ENCODE measurements at regions not wholly inside any gene's neighbourhood (a gene's known extent, or its start where the extent isn't known, plus 50 kb on each side); places are given as distances from the start of the nearest gene placed in this dataset.

GRCh38 chr7:12089951-12090756 lies 120.9 kb upstream of the TMEM106B start:
- no peaks in the 10 kb centered on the region for H3K27me3 ChIP-seq (ENCODE audit: insufficient read depth, poor library complexity, severe bottlenecking)
- no peak overlapping the region for H3K27ac ChIP-seq (replicated peaks)
- no peak for DNase-seq (ENCODE audit: low read depth in 1 of 2, low spot score in 1 of 2)
- TF ChIP-seq REST (IDR thresholded peaks at IDR 0.05; ENCODE audit: insufficient replicate concordance, low read depth): no peak
- no peak for TF ChIP-seq POLR2AphosphoS5 (IDR thresholded peaks at IDR 0.05; ENCODE audit: low read depth)
- TF ChIP-seq CTCF (IDR thresholded peaks at IDR 0.05; ENCODE audit: insufficient read depth, low read length): no peak
- no peak for TF ChIP-seq SPI1 (IDR thresholded peaks at IDR 0.05; ENCODE audit: borderline replicate concordance, low read depth)
- H3K4me3 ChIP-seq (replicated peaks; ENCODE audit: insufficient read depth, low read length): no peak overlapping the region

GRCh38 chr7:12090757-12091221 lies 120.3 kb upstream of the TMEM106B start:
- H3K27ac ChIP-seq (replicated peaks): no peak overlapping the region
- no peak for DNase-seq (ENCODE audit: low read depth in 1 of 2, low spot score in 1 of 2)
- TF ChIP-seq REST (IDR thresholded peaks at IDR 0.05; ENCODE audit: insufficient replicate concordance, low read depth) (no peak), POLR2AphosphoS5 (IDR thresholded peaks at IDR 0.05; ENCODE audit: low read depth) (no peak), SPI1 (IDR thresholded peaks at IDR 0.05; ENCODE audit: borderline replicate concordance, low read depth) (no peak)
- H3K4me3 ChIP-seq (replicated peaks; ENCODE audit: insufficient read depth, low read length): no peak overlapping the region
- no peaks in the 10 kb centered on the region for H3K27me3 ChIP-seq (ENCODE audit: insufficient read depth, poor library complexity, severe bottlenecking)

GRCh38 chr7:12091231-12091630 lies 119.9 kb upstream of the TMEM106B start:
- TF ChIP-seq SPI1 (IDR thresholded peaks at IDR 0.05; ENCODE audit: borderline replicate concordance, low read depth) (no peak), CTCF (IDR thresholded peaks at IDR 0.05; ENCODE audit: insufficient read depth, low read length) (no peak), POLR2AphosphoS5 (IDR thresholded peaks at IDR 0.05; ENCODE audit: low read depth) (no peak), GABPA (IDR thresholded peaks at IDR 0.05; ENCODE audit: low read depth) (no peak)
- Histone ChIP-seq H3K27ac (replicated peaks) (no peak overlapping the region), H3K27me3 (ENCODE audit: insufficient read depth, poor library complexity, severe bottlenecking) (no peaks in the 10 kb centered on the region), H3K4me3 (replicated peaks; ENCODE audit: insufficient read depth, low read length) (no peak overlapping the region)
- DNase-seq (ENCODE audit: low read depth in 1 of 2, low spot score in 1 of 2): no peak

- H3K27ac ChIP-seq (replicated peaks): no peak overlapping the region
- no peaks in the 10 kb centered on the region for H3K27me3 ChIP-seq (ENCODE audit: insufficient read depth, poor library complexity, severe bottlenecking)
- TF ChIP-seq GABPA (IDR thresholded peaks at IDR 0.05; ENCODE audit: low read depth) (no peak), SPI1 (IDR thresholded peaks at IDR 0.05; ENCODE audit: borderline replicate concordance, low read depth) (no peak), REST (IDR thresholded peaks at IDR 0.05; ENCODE audit: insufficient replicate concordance, low read depth) (no peak), CTCF (IDR thresholded peaks at IDR 0.05; ENCODE audit: insufficient read depth, low read length) (no peak), POLR2AphosphoS5 (IDR thresholded peaks at IDR 0.05; ENCODE audit: low read depth) (no peak)
- no peak for DNase-seq (ENCODE audit: low read depth in 1 of 2, low spot score in 1 of 2)
- H3K4me3 ChIP-seq (replicated peaks; ENCODE audit: insufficient read depth, low read length): no peak overlapping the region
These were observed 118.5 kb upstream of the TMEM106B start for GRCh38 chr7:12092499-12093130.
